GM18511 (cell line): ENCODE measurements at regions not wholly inside any gene's neighbourhood (a gene's known extent, or its start where the extent isn't known, plus 50 kb on each side); places are given as distances from the start of the nearest gene placed in this dataset.

Experiments used
- ATAC-seq: cut with Tn5 transposase; IDR thresholded peaks from one replicate; pipeline ENCODE4 v1.9.1; 2021; ENCODE audit warnings: mild to moderate bottlenecking, moderate library complexity; ENCODE audit not compliant: unreplicated experiment

GRCh38 chr4:125677665-125678307 is 363.0 kb downstream of the FAT4 start:
- no peak for ATAC-seq

DNA sequence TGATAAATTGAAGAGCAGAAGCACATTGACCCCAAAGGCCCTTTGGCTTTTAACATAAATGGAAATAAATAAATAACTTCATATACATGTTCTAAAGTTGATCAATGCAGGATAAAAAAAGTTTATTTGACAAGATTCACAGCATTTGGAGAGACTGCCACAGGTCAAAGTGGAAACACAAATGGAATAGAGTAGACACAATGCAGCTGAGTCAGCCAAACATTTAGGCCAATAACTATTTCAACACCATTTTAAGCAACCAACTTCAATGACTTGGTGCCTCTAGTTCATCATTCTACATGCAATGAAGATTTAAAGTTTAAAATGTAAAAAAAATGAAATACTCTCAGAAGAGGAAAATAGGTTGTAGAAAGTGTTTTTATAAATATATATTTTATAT is 365.2 kb downstream of the FAT4 start:
- ATAC-seq = no peak

DNA sequence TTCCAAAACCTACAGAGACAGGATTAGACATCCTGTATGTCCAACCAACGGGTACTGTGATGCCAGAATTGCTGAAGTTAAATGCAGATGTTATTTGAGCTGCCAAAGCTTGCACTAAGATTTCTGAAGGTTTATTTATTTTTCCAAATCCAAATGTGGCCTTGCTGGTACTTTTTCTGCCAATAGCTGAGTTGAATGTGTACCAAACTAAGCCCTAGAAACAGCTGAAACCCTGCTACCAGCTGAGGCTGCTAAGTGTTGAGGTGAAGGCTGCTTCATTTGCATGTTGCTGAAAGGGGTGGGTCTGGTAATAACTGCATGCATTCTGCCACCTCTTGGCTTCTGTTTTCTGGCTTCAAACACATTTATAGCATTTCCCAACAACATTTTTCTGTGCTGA is 366.5 kb downstream of the FAT4 start:
- ATAC-seq = no peak

DNA sequence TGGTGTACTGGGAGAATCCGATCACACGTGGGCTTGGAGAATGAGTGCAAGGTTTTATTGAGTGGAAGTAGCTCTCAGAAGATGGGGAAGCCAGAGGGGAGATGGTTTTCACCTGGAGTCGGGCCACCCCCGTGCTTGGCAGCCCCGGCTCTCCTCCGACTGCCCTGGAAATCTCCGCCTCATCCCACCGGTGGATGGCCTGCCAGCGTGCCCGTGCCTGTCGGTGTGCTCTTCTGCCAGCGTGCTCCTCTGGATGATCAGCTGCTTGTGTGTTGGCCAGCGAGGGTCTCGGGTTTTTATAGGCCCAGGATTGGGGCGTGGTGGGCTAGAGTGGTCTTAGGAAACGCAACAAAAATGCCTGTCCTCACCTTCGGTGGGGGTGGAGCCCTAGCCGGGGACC is 368.0 kb downstream of the FAT4 start:
- no peak for ATAC-seq

DNA sequence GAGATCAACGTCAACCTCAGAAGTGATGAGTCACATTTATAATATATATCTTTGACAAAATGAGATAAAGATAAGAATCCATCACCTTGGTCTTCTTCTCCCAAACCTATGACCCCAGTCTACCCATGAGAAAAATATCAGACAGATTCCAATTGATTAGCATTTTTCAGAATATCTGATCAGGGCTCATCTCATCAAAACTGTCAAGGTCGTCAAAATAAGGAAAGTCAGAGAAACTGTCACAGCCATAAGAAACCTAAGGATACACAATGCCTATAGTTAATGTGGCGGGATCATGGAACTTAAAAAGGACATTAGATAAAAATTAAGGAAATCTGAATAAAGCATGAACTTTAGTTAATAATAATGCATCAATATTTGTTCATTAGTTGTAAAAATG is 374.1 kb downstream of the FAT4 start:
- ATAC-seq = no peak

GRCh38 chr4:125689805-125690204 is 375.1 kb downstream of the FAT4 start:
- no peak for ATAC-seq

DNA sequence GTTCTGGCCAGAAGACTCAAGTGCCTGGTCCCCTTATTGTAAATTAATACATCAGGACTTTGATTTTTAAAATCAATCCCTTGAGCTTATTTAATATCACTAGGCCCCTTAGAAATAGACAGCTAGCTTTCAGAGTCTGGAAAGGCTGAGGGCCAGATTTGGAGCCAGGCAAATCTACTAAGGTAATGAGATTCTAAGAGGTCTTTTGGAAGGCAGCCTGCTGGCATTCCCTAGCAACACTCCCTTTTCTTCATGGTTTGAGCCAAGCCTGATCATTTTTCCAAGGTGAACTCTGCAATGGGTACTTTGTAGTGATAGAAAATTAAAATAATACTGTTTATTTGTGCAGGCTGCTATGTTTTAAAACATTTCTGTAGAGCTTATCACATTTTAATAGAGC is 378.5 kb downstream of the FAT4 start:
- no peak for ATAC-seq

- no peak for ATAC-seq
These were observed 387.7 kb downstream of the FAT4 start for GRCh38 chr4:125702406-125702805.

GRCh38 chr4:125703443-125703842 is 388.7 kb downstream of the FAT4 start:
- ATAC-seq = no peak

DNA sequence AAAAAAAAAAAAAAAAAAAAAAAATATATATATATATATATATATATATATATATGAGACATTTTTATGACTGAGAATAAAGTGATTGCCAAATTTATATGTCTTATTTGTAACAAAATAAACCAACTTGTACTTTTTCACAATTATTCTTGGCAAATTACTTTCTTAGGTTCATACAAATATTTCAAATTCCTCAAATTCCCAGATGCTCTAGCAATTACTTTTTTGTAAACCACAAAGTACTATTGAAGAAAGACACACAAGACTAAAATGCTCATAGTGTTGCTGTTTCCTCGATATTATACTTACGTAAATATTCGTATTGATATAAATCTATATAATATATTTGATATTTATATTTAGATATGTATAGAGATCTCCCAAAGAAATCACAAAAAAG is 390.0 kb downstream of the FAT4 start:
- no peak for ATAC-seq

DNA sequence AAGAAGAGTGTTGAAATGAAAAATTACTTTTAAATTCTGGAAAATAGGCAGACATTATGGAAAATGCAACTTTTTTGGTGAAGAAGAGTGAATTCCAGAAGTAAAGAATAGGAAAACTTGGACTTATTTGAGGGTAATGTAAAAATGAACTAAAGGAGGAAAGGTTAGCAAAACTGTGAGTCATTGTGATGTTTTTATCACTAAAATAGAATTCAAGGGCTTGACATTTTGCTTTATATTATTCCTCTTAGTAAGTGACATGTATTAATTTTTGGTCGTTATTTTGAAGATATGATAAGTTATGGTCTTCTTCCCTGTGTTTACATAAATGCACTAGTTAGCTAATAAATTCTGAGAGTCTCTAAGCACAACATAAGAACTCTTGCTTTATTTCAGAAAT is 390.9 kb downstream of the FAT4 start:
- no peak for ATAC-seq

- ATAC-seq = no peak
These were observed 392.6 kb downstream of the FAT4 start for GRCh38 chr4:125707397-125707796.

- ATAC-seq = no peak
These were observed 396.0 kb downstream of the FAT4 start for GRCh38 chr4:125710766-125711165.

- no peak for ATAC-seq
These were observed 399.3 kb downstream of the FAT4 start for GRCh38 chr4:125714049-125714448.

GRCh38 chr4:125714845-125715244 is 400.1 kb downstream of the FAT4 start:
- ATAC-seq = no peak

DNA sequence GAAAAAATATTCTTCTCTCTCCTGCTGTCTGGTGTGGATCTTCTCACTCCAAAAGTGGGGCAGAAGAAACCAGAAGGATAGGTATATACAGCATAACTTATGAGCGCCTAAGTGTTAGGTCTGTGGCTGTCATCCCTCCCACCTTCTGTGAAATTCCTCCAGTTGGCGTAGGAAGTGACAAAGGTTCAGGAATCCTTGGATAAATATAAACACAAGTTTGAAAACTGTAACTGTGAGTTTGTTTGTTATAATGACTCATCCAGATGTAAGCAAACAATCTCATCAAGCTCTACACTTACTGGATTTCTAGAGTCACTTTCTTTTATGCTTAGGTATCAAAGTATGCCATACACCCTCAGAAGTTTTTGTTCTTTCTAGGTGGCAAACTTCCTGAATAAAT is 405.2 kb downstream of the FAT4 start:
- no peak for ATAC-seq

DNA sequence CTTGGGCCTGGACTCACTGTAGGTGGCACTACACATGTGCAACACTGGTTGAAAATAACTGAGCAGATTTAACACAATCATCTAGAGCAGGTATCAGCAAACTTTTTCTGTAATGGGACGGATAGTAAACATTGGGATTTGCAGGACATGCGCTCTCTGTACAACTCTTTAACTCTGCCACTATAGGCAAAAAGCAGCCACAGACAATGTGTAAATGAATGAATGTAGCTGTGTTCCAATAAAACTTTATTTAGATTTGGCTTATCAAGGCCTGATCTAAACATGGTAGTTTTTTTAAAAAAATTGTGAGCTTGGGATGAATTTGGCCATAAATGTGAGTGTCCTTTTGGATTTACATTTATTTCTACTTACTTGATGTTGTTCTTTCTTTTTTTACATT is 407.3 kb downstream of the FAT4 start:
- no peak for ATAC-seq

GRCh38 chr4:125725957-125726525 is 411.3 kb downstream of the FAT4 start:
- no peak for ATAC-seq

DNA sequence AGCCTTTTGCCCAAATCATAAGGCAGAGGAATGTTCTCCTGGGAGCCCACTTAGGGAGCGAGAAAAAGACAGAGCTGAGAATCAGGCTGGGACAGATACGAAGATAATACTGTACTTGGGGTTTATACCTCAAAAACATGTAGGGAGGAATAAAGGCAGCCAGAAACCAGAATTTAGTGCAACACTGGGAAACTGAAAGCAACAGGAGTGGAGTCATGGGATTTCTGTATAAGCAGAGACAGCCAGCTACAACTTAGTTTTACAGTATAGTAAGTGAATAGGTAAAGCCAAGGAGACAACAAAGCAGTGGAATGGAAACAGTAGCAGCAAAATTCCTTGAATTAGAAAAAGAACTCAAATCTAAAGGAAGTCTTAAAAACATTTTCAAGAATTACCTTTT is 413.2 kb downstream of the FAT4 start:
- no peak for ATAC-seq

DNA sequence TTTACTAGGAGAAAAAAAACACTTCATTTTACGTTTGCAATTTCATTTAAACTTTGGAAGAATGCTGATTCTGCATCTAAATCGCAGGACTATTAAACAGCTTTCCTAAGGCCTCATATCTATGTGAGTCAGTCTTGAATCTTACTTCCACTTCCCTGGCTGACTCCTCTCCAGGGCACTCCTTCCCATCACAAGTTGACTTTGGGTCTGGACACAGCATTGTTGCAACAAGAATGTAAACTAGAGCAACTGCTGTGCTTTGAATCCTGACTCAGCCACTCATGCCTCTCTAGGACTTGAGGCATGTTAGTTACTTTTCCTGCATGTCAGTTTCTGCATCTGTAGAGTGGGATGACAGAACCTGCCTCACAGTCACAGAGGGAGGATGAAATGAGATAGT is 413.8 kb downstream of the FAT4 start:
- ATAC-seq = no peak

GRCh38 chr4:125729171-125729570 is 414.4 kb downstream of the FAT4 start:
- ATAC-seq = no peak

GRCh38 chr4:125732632-125733031 is 417.9 kb downstream of the FAT4 start:
- ATAC-seq = no peak

- ATAC-seq = no peak
These were observed 419.7 kb downstream of the FAT4 start for GRCh38 chr4:125734504-125734903.
